ENCODE measurements at regions not wholly inside any gene's neighbourhood (a gene's known extent, or its start where the extent isn't known, plus 50 kb on each side); places are given as distances from the start of the nearest gene placed in this dataset.

DNA sequence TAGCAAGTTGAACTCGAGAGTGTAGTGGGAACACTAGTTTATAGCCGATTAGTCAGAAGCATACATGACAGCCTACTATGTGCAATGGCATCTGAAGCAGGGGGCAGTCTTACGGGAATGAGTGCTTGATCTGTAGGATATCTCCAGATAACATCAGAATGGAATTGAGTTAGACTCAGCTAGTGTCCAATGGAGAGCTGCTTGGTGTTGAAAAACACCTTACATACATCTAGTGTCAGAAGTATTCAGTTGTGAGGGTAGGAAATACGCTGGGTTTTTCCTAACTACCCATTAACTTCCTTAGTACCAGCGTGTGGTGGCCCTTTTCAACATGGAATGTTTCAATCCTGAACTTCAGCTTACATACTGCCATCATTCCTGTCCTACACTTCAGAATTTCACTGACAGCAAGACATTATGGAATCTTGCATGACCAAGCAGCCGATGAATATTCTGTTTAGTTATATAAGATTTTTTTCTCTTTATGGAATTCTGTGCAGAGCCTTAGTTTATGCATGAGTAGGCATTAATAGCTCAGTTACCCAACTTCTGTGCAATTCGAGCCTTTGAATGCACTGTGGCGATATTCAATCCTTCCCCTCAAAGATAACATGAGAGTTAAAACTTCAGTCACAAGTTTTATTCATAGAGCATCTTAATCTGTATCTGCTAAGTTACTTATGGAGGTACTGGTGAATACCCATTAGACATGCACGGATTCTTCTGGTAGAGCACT lies 218.6 kb upstream of the MOCS1 start:
- TF ChIP-seq, protein P1, sequence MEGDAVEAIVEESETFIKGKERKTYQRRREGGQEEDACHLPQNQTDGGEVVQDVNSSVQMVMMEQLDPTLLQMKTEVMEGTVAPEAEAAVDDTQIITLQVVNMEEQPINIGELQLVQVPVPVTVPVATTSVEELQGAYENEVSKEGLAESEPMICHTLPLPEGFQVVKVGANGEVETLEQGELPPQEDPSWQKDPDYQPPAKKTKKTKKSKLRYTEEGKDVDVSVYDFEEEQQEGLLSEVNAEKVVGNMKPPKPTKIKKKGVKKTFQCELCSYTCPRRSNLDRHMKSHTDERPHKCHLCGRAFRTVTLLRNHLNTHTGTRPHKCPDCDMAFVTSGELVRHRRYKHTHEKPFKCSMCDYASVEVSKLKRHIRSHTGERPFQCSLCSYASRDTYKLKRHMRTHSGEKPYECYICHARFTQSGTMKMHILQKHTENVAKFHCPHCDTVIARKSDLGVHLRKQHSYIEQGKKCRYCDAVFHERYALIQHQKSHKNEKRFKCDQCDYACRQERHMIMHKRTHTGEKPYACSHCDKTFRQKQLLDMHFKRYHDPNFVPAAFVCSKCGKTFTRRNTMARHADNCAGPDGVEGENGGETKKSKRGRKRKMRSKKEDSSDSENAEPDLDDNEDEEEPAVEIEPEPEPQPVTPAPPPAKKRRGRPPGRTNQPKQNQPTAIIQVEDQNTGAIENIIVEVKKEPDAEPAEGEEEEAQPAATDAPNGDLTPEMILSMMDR (IDR thresholded peaks at IDR 0.05): no peak
- TF ChIP-seq POLR2A (IDR thresholded peaks at IDR 0.05): no peak
